Islet precursor cell (in vitro differentiated cells): ENCODE measurements at regions not wholly inside any gene's neighbourhood (a gene's known extent, or its start where the extent isn't known, plus 50 kb on each side); places are given as distances from the start of the nearest gene placed in this dataset.
"Not testable (repeated sequence)": the region's sequence is repeated elsewhere in the genome, so short reads cannot be mapped to it uniquely, and the experiment has no call there.

Experiments used
- DNase-seq: peaks from one replicate; pipeline ENCODE4 v3.0.0-alpha.2; 2018

DNA sequence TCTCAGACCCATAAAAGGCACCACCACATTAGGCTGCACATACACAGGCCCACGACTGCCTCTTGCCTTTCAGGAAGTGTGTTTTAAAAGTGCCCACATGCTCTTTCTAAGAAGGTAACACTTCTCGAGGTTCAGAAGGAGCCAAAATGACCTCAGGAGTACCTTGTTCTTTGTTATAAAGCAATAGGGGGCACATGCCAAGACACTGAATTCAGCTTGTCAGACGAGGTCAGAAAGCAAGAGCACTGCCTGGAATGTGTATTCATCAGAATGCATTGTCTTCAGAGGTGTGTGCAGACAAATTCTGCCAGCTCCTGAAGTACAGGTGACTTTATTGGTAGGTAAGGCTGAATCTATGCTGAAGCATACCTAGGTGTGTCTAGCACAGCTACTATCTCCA, 114.5 kb upstream of the IRX1 start:
- no peak for DNase-seq

DNA sequence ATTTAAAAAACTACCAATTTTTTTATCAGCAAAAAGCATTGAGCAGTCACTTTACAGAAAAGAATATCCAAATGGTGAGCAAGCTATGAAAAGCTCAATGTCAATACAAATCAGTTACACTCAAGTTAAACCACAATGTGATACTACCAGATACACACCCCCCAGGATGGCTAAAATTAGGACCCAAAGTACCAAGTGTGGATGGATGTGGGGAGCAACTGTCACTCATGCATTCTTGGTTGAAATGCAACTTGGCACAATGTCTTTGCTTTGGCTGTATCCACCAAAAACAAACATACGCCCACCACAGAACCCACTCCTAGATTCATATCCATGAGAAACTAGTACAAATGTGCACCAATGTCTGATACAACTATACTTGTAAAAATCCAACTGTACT, 120.0 kb upstream of the IRX1 start:
- no peak for DNase-seq

DNA sequence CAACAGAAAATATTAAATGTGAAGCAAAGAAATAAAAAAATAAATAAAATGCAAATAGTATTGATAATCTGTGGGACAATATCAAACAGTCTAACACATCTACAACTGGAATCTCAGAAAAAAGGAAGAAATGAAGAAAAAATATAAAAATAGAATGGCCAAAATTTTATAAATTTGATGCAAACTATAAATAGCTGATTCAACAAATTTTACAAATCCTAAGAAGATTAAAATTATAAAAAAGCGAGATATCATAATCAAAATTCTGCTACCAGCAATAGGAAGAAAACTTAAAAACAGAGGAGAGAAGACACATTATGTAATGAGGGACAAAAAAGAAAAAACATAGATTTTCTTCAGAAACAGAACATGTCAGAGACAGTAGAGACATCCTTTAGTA, 129.2 kb upstream of the IRX1 start:
- no peak for DNase-seq

DNA sequence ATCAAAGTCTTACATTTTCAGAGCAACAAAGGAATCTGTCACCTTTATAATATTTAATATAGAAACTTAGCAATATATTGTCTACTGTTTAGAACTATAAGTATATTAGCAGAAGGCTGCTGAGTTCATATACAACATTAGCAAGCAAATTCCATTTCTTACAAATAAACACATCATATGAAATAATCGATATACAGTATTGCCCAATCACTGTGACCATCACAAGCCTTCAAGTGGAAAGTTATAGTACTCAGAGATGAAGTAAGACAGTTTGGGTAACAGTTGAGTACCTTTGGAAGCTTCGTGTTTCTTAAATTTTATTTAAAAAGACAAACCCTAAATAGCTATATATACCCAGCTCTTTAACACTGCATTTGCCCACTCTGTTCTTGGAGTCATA, 135.2 kb upstream of the IRX1 start:
- DNase-seq, result no peak

DNA sequence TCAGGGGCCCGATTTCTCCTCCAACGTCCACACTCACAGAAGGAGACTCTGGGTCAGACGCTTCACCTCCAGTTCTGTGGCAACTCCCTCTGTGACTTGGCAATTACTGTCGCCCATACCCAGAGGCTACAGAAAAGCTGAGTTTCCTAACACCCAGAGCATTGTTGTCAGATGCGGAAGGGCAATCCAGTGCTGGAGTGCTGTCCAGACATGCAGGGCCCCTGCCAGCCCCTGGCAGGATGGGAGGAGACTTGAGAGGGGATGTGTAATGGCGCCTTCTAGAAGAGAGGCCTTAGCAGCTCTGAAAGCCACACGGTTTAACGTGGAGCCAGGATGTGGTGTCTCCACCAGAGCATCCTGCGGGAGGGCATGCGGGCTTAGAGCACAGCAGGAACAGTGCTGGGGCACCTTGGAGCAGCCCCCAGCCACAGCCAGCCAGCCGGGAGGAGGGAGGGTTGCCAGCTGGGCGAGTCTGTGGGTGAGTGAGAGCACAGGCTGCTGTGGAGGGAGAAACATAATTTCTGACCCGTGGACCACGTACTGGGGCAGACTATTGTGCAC, 139.4 kb upstream of the IRX1 start:
- peak; percentile 62 for DNase-seq

DNA sequence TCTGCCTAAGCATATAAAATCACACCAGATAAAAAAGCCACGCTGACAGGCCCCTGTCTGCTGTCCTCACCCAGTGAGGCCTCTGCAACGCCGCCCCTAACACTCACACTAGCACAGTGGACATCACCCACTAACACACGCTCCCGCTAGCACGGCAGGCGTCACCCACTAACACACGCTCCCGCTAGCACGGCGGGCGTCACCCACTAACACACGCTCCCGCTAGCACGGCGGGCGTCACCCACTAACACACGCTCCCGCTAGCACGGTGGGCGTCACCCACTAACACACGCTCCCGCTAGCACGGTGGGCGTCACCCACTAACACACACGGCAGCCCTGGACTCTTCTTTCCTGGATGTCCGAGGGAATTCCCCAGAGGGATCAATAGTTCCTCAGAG, 141.6 kb upstream of the IRX1 start:
- DNase-seq, result not testable (repeated sequence)

DNA sequence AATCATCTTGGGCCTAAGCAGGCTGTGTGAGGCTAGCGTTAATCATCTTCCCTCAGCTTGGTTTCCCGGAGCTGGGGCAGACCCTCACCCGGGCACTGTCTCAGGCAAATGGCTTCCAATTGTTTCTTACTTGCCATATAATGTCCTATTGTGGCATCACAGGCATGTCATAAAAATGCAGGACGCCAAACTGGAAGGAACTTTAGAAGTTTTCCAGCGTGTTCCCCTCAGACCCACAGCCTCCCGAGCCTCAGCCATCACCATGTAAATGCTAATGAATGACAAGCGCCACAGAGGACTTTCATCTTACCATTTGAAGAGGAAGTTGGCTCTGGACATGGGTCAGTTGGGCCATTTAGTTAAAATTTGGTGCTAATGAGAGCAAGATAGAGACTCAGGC, 143.0 kb upstream of the IRX1 start:
- no peak for DNase-seq

DNA sequence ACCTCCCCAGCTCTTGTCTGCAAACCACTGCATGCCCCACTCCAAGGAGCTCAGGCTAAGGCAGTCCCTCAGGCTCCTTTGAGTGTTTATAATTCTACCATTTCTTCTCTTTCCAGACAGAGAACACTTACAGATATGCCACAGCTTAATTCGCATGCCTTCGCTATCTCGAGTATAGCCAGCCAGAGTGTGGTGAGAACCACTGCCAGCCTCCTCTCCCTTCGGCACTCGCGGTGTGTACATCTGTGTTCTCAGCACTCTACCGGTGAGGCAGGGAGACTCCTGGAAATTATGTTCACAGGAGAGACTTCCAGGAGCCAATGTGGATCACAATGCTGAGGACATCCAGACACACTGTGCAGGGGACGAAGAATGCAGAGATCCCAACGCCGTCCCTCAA, 143.7 kb upstream of the IRX1 start:
- DNase-seq, result no peak

DNA sequence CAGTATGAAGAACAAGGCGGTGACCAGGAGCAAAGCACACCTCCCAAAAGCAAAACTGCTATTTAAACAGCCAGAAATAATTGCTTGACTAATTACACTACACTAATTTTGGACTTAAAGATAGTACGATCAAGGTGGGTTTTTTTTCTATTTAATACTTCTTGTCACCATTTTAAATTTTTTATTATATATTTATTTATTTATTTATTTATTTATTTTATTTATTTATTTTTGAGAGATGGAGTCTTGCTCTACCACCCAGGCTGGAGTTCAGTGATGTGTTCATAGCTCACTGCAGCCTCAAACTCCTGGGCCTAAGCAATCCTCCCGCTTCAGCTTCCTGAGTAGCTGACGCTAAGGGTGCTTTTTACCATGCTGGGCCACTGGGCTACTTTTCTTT, 146.2 kb upstream of the IRX1 start:
- no peak for DNase-seq

DNA sequence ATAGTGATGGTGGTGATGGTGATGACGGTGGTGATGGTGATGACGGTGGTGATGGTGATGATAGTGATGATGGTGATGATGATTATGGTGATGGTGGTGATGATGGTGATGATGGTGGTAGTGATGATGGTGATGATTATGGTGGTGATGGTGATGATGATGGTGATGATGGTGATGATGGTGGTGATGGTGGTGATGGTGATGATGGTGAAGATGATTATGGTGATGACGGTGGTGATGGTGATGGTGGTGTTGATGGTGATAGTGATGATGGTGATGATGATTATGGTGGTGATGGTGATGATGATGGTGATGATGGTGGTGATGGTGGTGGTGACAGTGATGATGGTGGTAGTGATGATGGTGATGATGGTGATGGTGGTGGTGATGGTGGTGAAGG, 149.2 kb upstream of the IRX1 start:
- DNase-seq, result no peak

DNA sequence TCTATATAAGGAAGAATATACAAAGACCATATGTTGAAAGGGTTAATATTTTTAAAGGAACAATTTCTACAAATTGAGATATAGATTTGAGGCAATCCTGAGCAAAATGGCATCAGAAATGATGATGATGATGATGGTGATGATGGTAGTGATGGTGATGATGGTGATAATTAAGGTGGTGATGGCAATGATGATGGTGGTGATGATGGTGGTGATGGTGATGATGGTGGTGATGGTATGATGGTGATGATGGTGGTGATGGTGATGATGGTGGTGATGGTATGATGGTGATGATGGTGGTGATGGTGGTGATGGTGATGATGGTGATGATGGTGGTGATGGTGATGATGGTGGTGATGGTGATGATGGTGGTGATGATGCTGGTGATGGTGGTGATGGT, 150.1 kb upstream of the IRX1 start:
- not testable (repeated sequence) for DNase-seq

DNA sequence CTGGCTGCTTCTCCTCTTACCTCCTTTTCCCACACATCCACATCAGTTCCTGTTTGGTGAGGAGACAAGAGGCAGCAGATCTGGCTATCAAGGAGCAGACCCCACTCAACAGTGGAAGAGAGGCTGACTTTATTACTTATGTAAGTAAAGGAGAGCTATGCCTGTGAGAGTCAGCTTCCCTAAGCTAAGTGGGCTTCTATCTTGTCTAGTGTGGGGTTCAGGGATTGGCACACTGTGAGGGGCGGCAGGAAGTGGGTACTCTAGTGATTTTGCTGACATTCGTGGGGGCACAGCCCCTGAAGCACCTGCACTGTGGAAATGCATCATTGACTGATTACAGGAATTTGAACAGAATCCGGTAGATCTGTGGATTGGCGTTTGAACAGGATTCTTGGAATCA, 163.5 kb upstream of the IRX1 start:
- DNase-seq, result no peak

DNA sequence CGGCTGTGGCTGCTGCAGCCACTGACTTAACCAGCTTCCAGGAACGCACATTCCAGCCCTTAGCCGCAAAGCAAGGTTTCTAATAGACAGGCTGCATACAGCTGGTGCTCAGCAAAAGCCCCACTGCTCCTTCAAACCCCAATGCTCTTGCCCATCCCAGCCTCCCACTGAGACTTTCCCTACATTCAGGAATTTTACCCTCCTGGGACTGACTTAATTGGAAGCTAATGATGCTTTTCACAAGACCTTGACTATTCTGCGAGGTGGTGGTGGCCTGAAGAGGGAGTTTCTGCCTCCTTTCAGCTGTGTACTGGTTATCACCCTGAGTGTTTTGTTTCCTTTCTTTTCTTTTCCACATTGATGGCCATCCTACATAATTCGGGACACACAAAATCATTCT, 164.9 kb upstream of the IRX1 start:
- DNase-seq, result no peak

DNA sequence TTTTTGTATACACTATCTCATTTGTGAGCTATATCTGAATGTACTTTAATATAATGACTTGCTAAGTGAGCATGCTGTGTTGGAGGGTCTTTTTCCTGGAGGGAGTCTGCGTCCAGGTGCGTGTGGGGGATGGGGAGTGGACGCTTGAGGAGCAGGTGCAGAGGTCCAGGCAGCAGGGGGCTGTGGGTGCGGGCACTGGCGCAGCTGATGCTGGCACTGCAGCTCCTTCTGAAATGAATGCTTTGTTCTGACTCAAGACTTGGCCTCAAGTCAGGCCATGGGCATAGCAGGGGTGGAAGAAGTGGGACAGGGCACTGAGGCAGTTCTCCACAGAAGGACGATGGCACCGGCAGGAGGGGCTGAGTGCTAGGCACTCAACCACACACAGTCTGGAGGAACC, 165.7 kb upstream of the IRX1 start:
- DNase-seq, result no peak

DNA sequence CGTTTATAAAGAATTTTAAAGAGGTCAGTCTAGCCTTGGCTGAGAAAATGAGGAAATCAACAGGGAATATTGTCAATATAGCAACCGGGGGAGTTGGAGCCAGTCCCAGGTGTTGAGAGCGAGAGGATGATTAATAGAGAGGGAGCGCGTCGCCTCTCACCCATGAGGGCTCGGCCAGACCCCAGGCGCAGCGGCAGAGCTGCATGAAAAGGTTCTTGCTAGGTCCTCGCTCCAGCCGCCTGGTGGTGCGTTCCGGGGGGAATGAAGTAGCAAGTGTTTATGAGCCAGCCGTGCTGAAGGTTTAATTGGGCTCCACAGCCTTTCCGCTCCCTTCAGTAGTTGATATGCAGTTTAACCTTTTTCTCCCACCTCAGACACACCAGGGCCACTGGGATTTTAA, 167.3 kb upstream of the IRX1 start:
- no peak for DNase-seq

DNA sequence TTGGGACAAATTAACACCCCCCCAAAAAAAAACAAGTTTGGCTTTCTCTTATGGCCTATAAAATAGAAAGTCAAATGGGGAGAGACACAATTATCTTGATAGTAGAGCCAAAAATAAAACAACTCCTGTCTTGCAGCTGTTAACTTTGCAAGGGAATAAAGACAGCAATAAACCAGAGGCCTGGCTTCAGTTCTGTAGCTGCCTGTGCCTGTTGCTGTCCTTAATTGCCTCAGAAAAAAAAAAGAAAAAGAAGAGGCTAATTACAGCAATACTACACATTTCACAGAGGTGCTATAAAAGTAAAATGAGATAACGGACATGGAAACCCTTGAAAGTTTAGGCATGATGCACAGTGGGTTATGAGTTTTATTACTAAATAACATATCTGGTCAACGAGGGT, 170.7 kb upstream of the IRX1 start:
- DNase-seq, result no peak

DNA sequence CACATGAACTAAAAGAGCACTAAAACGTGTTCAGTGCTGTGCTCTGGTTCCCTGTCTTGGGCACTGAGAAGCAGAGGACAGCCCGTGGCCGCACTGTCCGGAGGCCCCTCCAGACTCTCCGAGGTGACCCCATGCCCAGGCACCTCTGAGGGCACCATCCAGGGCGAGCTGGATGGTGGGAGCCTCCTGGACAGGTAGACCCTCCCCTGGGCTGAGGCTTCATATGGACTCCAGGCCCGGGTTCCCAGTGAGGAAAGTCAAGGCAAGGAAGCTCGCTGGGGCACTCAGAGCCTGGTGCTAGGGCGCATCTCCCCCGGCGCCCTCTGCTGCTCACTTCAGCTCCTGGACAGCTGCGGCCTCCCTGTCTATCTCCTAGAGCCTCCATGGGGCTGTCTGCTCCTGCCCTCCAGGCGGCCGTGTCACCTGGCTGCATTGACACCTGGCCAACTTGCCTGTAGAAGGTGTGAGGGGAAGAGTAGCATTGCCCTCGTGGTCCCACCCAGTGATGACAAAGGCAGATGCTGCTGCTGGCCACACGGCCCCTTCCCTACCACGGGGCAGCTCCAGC, 178.2 kb upstream of the IRX1 start:
- DNase-seq, result peak; percentile 67

DNA sequence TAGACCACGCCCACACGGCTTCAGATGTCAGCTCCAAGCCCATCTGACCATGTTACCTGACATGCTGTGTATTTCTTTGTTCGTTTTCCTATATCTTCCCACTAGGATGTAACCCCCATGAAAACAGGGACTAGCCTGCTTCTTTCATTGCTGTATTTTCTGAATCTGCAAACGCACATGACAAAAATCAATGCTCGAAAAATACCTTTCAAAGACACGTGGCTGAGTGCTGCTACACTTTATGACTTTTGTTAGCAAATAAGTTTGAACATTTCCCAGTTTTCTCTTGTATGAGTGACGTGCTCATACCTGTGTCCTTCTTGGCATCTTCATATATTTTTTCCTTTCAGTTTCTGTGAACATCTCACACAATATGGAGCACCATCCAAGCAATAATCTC, 181.3 kb upstream of the IRX1 start:
- no peak for DNase-seq

DNA sequence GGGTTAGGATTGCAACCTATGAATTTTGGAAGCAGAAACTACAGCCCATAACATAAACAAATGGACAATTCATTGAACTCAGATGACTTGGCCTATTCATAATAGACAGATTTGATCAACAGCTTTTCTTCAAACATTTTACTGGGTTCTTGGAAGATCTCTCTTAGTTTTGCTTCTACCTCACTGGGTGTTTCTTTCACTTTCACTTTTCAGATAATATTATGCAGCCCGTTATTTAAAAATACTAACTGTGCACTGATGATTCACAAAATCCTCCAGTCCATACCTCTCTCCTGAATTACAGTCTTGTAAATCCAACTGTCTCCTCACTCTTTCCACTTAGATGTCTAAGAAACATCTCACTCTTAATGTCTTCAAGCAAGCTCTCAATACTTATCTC, 183.5 kb upstream of the IRX1 start:
- no peak for DNase-seq

DNA sequence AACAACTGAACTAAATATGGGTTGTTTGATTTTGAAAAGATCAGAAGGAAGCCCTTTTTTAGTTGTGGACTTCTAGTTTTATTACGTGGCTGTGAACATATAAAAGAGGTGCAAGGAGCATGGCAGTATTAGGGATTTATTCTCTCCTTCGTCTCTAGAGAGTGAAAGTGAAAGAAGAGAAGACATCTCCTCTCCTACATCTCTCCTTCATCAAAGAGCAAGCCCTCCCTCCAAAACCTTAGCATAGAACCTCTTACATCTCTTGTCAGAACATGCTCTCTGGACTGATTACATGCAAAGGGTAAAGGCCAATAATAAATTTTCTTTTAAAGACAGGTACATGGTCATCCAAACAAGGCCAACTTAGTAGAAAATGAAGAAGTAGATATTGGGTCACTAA, 184.3 kb upstream of the IRX1 start:
- DNase-seq, result no peak

DNA sequence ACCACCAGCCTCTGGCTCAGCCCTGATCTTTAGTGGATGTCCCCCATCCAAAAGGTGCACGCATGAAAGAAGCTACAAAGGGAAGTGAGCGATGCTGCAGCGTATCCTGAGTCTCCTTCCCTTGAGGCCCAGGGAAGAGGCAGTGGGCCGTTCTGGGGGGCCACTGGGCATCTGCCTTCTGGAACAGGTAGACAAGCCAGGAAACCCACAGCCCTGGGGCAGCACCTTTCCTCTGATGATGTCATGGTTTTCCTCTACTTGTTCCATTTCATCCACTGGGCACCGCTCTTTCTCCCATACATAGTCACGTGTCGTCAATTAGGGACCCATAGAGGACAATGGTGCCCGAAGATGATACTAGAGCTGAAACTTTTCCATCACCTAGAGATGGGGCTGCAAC, 194.0 kb upstream of the IRX1 start:
- DNase-seq, result no peak

DNA sequence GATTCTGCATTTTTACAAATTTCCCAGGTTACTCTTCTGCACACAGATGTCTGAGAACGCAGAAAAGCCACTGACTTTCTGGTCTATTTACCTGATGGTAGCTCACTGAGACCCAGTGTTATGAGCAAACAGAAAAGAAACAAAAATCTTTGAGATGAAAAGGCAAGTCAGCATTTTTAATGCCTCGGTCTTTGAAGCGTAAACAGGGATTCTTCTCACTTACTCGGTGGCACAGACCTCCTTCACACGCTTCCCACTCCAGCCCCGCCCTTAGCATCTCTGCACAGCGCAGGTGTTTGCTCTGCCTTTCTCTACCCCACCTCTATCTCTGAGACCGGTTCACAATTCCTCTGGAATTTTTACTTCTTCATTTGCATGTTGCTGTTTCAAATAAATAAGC, 195.0 kb upstream of the IRX1 start:
- no peak for DNase-seq

DNA sequence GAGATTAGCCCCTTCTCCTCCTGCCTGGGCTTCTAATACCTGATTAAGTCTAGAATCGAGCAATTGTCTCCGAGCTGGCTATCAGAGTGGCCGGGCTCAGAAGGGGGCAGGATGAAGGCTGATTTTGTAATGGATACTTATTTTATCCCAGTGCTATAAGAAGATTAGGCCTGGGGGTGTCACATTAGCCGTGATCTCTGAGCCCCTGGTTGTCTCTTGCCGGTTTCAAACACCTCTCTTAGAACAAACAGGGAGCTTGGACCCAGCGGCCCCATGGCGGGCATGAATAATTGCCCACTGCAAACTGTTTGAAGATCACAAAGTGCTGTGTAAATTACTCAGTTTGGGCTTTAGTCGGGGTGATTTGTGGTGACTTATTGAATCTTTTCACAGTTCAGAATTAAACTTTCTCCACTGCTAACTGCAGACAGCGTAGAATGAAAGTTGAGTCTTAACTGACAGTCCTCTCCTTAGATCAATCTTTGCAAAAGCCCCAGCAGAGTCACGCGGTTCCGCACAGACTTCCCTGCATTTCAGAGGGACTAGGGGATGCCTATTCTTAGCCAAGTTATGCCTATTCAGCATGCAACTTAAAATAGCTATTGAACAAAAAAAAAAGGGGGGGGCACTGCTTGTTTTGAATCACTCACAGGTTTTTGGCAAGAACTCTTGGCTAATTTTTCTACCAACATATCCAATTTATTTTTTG, 200.6 kb upstream of the IRX1 start:
- no peak for DNase-seq

DNA sequence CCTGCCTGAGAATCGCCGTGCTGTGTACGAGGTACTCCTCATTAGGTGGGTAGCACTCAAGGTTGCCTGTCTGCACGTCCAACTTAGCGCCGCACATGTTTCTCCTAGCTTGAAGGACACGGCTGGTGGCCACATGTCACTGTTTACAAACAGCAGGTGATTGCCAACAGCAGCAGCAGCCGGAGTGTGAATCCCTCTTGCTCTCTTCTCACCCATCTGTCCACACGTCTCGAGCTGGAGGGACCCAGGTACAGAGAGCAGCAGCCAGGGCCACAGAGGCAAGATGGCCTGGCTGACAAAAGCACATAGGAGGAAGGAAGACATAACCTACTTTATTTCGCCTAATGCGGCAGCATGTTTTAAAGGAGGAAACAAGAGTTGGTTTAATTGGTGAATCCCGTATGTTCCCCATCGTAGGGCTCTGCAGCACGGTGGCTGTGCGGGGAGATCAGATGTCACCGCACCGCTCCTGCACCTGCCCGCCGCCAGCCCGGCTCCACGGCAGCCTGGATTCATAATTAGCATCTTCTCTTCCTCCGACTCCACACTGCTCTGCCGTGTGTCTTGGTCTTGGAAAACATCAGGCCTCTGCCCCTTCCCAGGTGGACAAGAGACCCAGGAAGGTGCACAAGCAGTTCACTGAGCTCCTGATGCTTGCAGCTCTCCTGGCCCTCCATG, 201.6 kb upstream of the IRX1 start:
- DNase-seq, result peak; percentile 43
